Mesodermal cell (in vitro differentiated cells): ENCODE measurements at regions not wholly inside any gene's neighbourhood (a gene's known extent, or its start where the extent isn't known, plus 50 kb on each side); places are given as distances from the start of the nearest gene placed in this dataset.
"Not testable (repeated sequence)": the region's sequence is repeated elsewhere in the genome, so short reads cannot be mapped to it uniquely, and the experiment has no call there.

Experiments
- H3K27ac ChIP-seq: 2 replicates; pipeline ENCODE4 v1.7.0; 2013; ENCODE audit warnings: mild to moderate bottlenecking, low read depth, low read length, moderate library complexity; ENCODE audit not compliant: severe bottlenecking
- H3K36me3 ChIP-seq: 2 replicates; pipeline ENCODE4 v1.7.1; 2013; ENCODE audit warnings: mild to moderate bottlenecking, low read length, moderate library complexity; ENCODE audit not compliant: control insufficient read depth, insufficient read depth
- H3K4me1 ChIP-seq: one replicate; pipeline ENCODE4 v1.7.1; 2013; ENCODE audit warnings: mild to moderate bottlenecking, low read length; ENCODE audit not compliant: insufficient read depth, control insufficient read depth, poor library complexity, severe bottlenecking
- H3K4me3 ChIP-seq: 2 replicates; pipeline ENCODE4 v1.7.0; 2013; ENCODE audit warnings: low read length, control low read depth, mild to moderate bottlenecking; ENCODE audit not compliant: insufficient read depth, poor library complexity, severe bottlenecking; ENCODE audit errors: extremely low read depth
- H3K9me3 ChIP-seq: 2 replicates; pipeline ENCODE4 v1.7.1; 2013; ENCODE audit warnings: mild to moderate bottlenecking, low read length, moderate library complexity; ENCODE audit not compliant: control insufficient read depth
- WGBS, 2 experiments: methylation state at CpG; one replicate each; pipeline ENCODE4 v1.1.5; 2013; ENCODE audit warnings: missing lambda C conversion rate in 2 of 2; ENCODE audit not compliant: insufficient coverage in 2 of 2; 5-methylcytosine and 5-hydroxymethylcytosine counted together

DNA sequence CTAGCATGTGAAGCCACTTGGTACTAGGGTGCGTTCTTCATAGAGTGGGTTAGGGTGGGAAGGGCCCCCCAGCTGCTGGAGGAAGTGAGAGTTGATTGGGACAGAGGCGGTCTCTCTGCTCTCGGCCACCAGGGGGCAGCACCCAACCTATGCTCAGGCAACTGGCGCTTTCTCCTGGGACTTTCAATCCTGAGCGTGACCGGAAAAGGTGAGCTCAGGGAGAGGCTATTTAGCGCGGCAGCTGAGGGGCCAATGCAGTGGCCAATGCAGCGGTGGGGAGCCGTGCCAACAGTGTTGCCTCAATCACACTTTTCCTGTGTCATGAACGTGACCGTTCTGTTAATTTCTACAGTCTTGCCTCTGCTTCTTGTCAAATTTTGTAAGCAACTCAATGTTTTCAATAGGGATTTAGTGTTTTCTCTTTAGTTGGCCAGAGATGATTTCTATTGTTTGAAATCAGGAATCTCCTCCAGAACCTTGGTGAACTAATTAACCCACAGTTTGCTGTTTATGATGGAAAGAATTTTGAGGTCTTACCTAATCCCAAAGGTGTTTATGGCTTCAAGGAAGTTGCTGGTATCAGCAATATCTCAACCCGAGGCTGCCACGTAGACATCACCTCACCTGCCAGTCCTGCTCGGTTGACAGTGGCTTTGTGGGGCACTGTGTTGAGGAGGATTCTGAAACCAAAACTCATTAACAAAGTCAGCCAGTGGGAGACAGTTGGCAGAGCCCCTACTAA, 67.9 kb upstream of the PDZD8 start:
- H3K4me3 ChIP-seq, result no peak overlapping the region
- H3K36me3 ChIP-seq, result no peaks in the 10 kb centered on the region
- no peak overlapping the region for H3K27ac ChIP-seq
- H3K9me3 ChIP-seq, result peaks cover 4% of the 10 kb centered on the region
- H3K4me1 ChIP-seq, result peaks cover 6% of the 10 kb centered on the region
- 20 to 48% methylated on average over 10 to 15 of the region's 15 CpGs for whole genome bisulfite sequencing, 2 experiments

DNA sequence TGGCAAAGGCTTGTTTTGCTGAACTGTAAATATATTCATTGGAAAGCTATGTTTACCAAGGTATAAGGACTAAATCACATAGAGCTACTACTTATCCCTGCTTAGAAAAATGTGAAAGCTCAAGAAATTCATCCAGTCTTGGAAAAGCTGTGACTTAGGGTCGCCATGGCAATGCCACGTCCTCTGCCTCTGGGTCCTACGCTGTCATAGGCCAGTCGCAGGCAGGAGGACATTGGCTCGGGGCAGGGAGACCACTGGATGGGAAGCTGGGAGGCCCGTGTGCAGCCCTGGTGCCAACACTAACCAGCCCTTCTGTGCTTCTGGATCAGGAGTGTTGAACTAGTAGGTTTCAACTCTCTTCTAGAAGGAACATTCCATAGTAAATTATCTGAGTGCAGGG, 67.3 kb upstream of the PDZD8 start:
- H3K27ac ChIP-seq, result no peak overlapping the region
- peaks cover 4% of the 10 kb centered on the region for H3K9me3 ChIP-seq
- H3K36me3 ChIP-seq, result no peaks in the 10 kb centered on the region
- no peak overlapping the region for H3K4me3 ChIP-seq
- 87 to 90% methylated on average over 3 to 5 of the region's 6 CpGs for WGBS, 2 experiments
- peaks cover 6% of the 10 kb centered on the region for H3K4me1 ChIP-seq

DNA sequence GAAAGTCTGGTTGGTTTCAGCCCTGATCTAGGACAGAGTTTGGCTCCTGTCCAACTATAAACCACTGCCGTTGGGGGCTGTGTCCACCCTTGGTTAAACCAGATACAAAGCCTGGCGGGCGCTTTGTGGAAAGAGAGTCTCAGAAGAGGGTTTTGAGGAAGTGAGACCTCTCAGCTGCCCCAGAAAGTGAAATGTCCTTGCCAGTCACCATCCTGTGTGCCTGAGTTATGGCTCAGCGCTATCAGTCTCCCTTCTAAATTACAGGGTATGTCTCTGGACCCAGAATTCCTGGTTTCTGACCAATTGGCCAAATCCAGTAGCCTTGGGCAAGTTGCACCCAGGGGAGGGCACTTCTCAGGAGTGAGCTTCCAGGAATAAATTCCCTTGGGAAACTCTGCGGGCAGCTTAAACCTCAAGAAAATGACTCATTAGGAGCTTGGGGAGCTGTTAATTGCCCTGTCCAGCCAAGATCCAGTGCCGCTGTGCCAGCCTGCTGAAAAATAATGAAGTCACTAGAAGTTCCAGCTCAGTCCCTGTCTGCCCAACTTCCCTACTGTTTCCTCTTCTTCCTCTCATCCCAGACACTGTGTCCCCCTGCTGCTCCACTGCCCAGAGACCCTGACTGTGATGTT, 66.7 kb upstream of the PDZD8 start:
- H3K9me3 ChIP-seq, result peaks cover 4% of the 10 kb centered on the region
- H3K27ac ChIP-seq, result no peak overlapping the region
- WGBS, 2 experiments, result 81 to 91% methylated on average over 3 to 6 of the region's 6 CpGs

DNA sequence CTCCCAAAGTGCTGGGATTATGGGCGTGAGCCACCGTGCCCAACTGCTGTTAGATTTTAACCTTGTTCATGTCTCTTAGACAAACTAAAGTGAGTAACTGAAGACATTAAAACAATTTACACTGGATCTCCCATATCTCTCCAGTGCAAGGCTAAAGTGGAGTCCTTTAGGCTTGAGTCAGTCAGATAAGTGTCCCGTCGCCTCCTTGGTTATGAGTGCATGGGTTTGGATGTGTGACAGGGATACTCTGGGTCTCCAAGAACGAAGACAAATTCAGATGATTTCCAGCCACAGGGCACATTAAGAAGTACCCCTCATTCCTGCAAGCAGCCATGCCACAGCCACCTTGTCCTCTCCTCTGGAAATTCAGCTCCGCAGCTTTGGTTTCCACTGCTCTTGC, 66.1 kb upstream of the PDZD8 start:
- Histone ChIP-seq H3K4me3 (no peak overlapping the region), H3K27ac (no peak overlapping the region)
- WGBS, 2 experiments, result 90 to 94% methylated on average over 2 to 5 of the region's 6 CpGs

More for the DNA sequence above, 66.7 kb upstream of the PDZD8 start:
- Histone ChIP-seq H3K4me3 (no peak overlapping the region), H3K36me3 (no peaks in the 10 kb centered on the region), H3K4me1 (peaks cover 6% of the 10 kb centered on the region)

DNA sequence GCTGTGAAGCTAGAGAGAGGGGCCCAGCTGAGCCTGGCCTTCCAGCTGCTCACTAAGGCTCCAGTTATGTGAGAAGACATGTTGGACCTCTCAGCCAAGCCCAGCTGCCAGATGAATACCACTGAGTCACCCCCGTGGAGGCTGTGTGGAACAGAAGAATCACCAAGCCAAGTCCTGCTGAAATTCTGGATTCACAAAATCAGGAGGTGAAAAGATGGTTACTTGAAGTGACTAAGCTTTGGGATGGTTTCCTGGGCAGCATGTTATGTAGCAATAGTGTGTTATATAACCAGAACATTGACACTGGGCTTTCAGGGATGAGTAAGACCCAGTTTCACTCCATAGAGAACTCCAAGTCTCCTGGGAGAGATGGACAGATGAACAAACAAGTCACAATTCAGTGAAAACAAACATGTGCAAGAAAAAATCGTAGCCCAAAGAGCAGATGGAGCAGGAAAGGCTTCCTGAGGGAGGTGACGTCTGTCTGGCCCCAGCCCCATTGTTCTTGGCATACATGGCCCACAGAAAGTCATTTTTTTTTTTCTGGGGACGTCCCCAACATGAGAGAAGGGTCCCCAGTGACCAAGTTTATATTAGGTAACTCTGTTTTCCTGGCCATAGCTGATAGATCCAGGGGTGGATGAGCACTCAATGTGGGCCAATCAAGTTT, 64.1 kb upstream of the PDZD8 start:
- Histone ChIP-seq H3K27ac (no peak overlapping the region), H3K9me3 (no peaks in the 10 kb centered on the region), H3K4me1 (peaks cover 6% of the 10 kb centered on the region), H3K4me3 (no peak overlapping the region), H3K36me3 (no peaks in the 10 kb centered on the region)
- WGBS, 2 experiments, result 78 to 87% methylated on average over 3 of the region's 4 CpGs

More for the DNA sequence above, 66.1 kb upstream of the PDZD8 start:
- Histone ChIP-seq H3K9me3 (peaks cover 3% of the 10 kb centered on the region), H3K36me3 (no peaks in the 10 kb centered on the region), H3K4me1 (peaks cover 6% of the 10 kb centered on the region)

GRCh38 chr10:117432866-117433265, 57.6 kb upstream of the PDZD8 start:
- 89 to 91% methylated on average over 3 to 4 of the region's 4 CpGs for WGBS, 2 experiments
- Histone ChIP-seq H3K9me3 (no peaks in the 10 kb centered on the region), H3K4me3 (no peak overlapping the region)

GRCh38 chr10:117431160-117431559, 55.9 kb upstream of the PDZD8 start:
- Histone ChIP-seq H3K36me3 (no peaks in the 10 kb centered on the region), H3K9me3 (no peaks in the 10 kb centered on the region), H3K4me3 (no peak overlapping the region), H3K4me1 (no peaks in the 10 kb centered on the region), H3K27ac (no peak overlapping the region)
- WGBS, 2 experiments, result 80 to 87% methylated on average over 1 to 4 of the region's 4 CpGs

More at GRCh38 chr10:117432866-117433265, 57.6 kb upstream of the PDZD8 start:
- Histone ChIP-seq H3K36me3 (no peaks in the 10 kb centered on the region), H3K4me1 (no peaks in the 10 kb centered on the region), H3K27ac (no peak overlapping the region)

GRCh38 chr10:117430535-117430934, 55.3 kb upstream of the PDZD8 start:
- H3K9me3 ChIP-seq, H3K4me3 ChIP-seq, H3K4me1 ChIP-seq, H3K27ac ChIP-seq, H3K36me3 ChIP-seq: not testable (repeated sequence)
- WGBS, 2 experiments, result no CpG with 5 or more reads among the region's 2 CpGs

DNA sequence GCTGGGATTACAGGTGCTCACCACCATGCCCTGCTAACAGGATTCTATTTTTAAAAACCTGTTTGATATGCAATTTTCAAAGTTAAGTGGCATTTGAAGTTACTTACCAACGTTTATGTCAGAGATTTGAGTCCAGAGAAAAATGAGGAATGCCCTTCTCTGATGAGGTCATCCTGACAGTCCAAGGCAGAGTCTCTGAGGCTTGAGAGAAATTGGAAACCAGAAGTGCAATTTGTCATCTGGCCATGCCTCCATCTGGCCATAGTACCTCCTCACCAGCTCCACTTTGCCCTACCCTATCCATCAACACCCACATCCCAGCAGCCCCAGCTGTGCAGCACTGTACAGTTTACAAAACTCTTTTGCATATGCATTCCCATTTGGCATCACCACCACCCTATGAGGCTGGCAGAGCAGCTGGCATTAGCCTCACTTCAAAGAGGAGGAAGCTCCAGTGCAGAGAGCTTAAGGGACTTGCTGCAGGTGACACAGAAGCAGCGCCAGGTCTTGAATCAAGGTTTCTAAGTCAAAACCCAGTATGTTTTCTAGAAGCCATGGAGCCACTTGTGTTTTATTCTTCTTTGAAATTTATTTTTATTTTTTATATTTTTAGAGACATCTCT, 54.5 kb upstream of the PDZD8 start:
- H3K9me3 ChIP-seq, result no peaks in the 10 kb centered on the region
- H3K27ac ChIP-seq, result no peak overlapping the region
- no peak overlapping the region for H3K4me3 ChIP-seq
- H3K36me3 ChIP-seq, result no peaks in the 10 kb centered on the region
- no peaks in the 10 kb centered on the region for H3K4me1 ChIP-seq
- WGBS, 2 experiments, result 13 to 69% methylated on average over 1 to 2 of the region's 2 CpGs

DNA sequence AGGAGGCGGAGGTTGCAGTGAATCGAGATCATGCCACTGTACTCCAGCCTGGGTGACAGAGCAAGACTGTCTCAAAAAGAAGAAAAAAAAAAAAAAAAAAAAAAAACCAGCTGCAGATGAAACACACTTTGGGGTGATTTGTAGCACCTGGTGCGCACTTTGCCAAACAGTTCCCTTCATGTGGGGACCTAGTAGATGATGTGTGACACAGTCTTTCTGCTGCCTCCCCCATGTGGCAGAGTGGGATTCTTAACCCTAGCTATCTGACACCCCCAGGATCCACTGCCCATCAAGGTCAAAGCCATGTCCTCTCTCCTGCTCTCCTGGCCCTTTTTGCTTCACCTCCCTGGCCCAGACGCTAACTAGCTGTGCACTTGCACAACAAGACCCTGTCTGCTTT, 52.1 kb upstream of the PDZD8 start:
- 79 to 100% methylated on average over 1 to 2 of the region's 4 CpGs for WGBS, 2 experiments
- H3K27ac ChIP-seq, result no peak overlapping the region
- no peaks in the 10 kb centered on the region for H3K36me3 ChIP-seq
- no peak overlapping the region for H3K4me3 ChIP-seq
- H3K4me1 ChIP-seq, result no peaks in the 10 kb centered on the region
- H3K9me3 ChIP-seq, result no peaks in the 10 kb centered on the region
